Osteocyte (in vitro differentiated cells): ENCODE measurements at regions not wholly inside any gene's neighbourhood (a gene's known extent, or its start where the extent isn't known, plus 50 kb on each side); places are given as distances from the start of the nearest gene placed in this dataset.

Experiments used
- DNase-seq: peaks from one replicate; pipeline ENCODE4 v3.0.0; 2021; ENCODE audit warnings: mixed read lengths; ENCODE audit not compliant: unreplicated experiment; ENCODE audit errors: extremely low spot score
- H3K27ac Mint-ChIP-seq: one replicate; pipeline ENCODE4 v1.8.0; 2021; ENCODE audit warnings: mild to moderate bottlenecking, mixed read lengths; ENCODE audit not compliant: unreplicated experiment
- H3K27me3 Mint-ChIP-seq: one replicate; pipeline ENCODE4 v1.8.0; 2021; ENCODE audit warnings: mixed read lengths; ENCODE audit not compliant: unreplicated experiment
- H3K36me3 Mint-ChIP-seq: one replicate; pipeline ENCODE4 v1.8.0; 2021; ENCODE audit warnings: mixed read lengths; ENCODE audit not compliant: unreplicated experiment
- H3K4me1 Mint-ChIP-seq: one replicate; pipeline ENCODE4 v1.8.0; 2021; ENCODE audit warnings: mixed read lengths; ENCODE audit not compliant: unreplicated experiment
- H3K4me3 Mint-ChIP-seq: one replicate; pipeline ENCODE4 v1.8.0; 2021; ENCODE audit warnings: mild to moderate bottlenecking, moderate library complexity, mixed read lengths; ENCODE audit not compliant: unreplicated experiment
- H3K9me3 Mint-ChIP-seq: one replicate; pipeline ENCODE4 v1.8.0; 2021; ENCODE audit warnings: mixed read lengths; ENCODE audit not compliant: unreplicated experiment
- TF ChIP-seq, protein P1 (sequence below): fragments of 200-600 bp; sonication (generic); IDR thresholded peaks from 2 replicates; pipeline ENCODE4 v1.5.0; 2021; ENCODE audit warnings: antibody characterized with exemption, mild to moderate bottlenecking, moderate library complexity

DNA sequence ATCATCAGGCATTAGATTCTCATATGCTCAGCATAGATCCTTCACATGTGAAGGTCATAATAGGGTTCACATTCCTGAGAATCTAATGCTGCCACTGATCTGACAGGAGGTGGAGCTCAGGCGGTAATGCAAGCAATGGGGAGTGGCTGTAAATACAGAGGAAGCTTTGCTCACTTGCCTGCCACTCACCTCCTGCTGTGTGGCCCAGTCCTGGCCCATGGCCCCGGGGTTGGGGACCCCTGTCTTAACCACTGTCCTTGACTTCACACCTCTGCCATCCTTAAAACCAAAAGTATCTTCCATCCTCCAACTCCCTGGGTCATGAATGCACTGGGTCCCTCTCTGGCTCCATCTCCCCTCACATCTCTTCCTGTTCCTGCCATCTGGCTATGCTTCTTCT, 129.1 kb downstream of the HMX1 start:
- H3K9me3 Mint-ChIP-seq: no peaks in the 10 kb centered on the region
- TF ChIP-seq, protein P1, sequence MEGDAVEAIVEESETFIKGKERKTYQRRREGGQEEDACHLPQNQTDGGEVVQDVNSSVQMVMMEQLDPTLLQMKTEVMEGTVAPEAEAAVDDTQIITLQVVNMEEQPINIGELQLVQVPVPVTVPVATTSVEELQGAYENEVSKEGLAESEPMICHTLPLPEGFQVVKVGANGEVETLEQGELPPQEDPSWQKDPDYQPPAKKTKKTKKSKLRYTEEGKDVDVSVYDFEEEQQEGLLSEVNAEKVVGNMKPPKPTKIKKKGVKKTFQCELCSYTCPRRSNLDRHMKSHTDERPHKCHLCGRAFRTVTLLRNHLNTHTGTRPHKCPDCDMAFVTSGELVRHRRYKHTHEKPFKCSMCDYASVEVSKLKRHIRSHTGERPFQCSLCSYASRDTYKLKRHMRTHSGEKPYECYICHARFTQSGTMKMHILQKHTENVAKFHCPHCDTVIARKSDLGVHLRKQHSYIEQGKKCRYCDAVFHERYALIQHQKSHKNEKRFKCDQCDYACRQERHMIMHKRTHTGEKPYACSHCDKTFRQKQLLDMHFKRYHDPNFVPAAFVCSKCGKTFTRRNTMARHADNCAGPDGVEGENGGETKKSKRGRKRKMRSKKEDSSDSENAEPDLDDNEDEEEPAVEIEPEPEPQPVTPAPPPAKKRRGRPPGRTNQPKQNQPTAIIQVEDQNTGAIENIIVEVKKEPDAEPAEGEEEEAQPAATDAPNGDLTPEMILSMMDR: no peak
- no peak overlapping the region for H3K4me3 Mint-ChIP-seq
- no peaks in the 10 kb centered on the region for H3K4me1 Mint-ChIP-seq
- H3K27ac Mint-ChIP-seq: no peak overlapping the region
- H3K36me3 Mint-ChIP-seq: no peaks in the 10 kb centered on the region
- DNase-seq: no peak
- peaks cover 5% of the 10 kb centered on the region for H3K27me3 Mint-ChIP-seq

DNA sequence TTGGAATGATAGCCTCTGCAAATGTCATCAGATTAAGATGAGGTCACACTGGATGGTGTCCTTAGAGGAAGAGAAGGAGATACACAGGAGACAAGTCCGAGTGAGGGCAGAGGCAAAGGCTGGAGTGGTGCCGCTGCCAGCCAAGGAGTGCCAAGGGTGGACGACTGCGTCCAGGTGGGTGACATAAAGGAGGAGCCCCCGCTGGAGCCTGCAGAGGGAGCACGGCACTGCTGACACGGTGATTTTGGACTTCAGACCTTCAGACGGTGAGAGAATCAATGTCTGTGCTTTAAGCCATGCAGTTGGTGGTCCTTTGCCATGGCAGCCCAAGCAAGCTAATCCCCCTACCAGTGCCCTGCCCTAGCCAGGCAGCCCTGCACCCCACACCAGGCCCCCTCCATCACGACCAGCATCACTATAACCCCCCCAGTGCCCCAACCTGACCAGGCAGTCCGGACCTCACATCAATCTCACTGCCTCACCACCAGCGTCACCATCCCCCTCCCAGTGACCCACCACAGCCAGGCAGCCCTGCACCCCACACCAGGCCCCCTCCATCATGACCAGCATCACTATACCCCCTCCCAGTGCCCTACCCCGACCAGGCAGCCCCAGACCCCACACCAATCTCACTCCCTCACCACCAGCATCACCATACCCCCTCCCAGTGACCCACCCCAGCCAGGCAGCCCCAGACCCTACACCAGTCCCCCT, 130.0 kb downstream of the HMX1 start:
- no peak overlapping the region for H3K27ac Mint-ChIP-seq
- no peak for DNase-seq
- TF ChIP-seq, protein P1: no peak
- no peaks in the 10 kb centered on the region for H3K36me3 Mint-ChIP-seq
- H3K4me1 Mint-ChIP-seq: no peaks in the 10 kb centered on the region
- no peaks in the 10 kb centered on the region for H3K9me3 Mint-ChIP-seq
- no peak overlapping the region for H3K4me3 Mint-ChIP-seq
- peaks cover 5% of the 10 kb centered on the region for H3K27me3 Mint-ChIP-seq

DNA sequence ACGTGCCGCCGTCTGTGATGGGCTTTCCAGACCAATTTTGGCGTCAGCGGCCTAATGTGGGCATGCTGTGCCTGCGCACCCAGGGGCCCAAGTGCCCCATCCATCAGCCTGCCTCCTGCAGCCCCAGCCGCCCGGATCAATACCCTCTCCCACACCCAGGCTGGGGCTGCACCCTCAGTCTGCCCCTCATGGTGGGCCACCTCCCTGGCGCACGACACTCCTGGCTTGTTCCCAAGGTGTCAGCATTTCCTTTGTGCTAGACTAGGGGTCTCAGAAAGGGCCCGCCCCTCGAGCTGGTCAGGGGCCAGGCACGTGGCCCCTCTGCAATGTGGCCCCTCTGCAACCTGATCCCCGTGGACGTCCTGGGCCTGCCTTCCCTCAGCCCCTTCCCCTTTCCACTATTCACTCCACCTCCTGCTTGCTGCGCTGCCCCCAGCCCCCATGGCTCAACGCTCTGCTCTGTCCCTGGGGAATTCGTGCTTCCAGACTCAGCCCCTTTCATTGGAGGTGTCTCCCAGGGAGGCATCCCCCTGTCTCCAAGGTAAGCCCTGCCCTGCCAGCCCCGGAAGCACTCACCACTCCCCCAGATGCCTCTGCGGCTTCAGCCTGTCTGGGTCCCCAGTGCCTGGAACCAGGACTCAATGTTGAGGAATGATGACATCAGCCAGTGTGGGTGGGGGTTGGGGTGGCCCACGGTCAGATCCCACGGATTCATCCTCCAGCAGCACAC, 130.8 kb downstream of the HMX1 start:
- DNase-seq: peak; percentile 83
- peaks cover 5% of the 10 kb centered on the region for H3K27me3 Mint-ChIP-seq
- no peak overlapping the region for H3K4me3 Mint-ChIP-seq
- no peaks in the 10 kb centered on the region for H3K9me3 Mint-ChIP-seq
- H3K36me3 Mint-ChIP-seq: no peaks in the 10 kb centered on the region
- no peak overlapping the region for H3K27ac Mint-ChIP-seq
- TF ChIP-seq, protein P1: no peak
- no peaks in the 10 kb centered on the region for H3K4me1 Mint-ChIP-seq

DNA sequence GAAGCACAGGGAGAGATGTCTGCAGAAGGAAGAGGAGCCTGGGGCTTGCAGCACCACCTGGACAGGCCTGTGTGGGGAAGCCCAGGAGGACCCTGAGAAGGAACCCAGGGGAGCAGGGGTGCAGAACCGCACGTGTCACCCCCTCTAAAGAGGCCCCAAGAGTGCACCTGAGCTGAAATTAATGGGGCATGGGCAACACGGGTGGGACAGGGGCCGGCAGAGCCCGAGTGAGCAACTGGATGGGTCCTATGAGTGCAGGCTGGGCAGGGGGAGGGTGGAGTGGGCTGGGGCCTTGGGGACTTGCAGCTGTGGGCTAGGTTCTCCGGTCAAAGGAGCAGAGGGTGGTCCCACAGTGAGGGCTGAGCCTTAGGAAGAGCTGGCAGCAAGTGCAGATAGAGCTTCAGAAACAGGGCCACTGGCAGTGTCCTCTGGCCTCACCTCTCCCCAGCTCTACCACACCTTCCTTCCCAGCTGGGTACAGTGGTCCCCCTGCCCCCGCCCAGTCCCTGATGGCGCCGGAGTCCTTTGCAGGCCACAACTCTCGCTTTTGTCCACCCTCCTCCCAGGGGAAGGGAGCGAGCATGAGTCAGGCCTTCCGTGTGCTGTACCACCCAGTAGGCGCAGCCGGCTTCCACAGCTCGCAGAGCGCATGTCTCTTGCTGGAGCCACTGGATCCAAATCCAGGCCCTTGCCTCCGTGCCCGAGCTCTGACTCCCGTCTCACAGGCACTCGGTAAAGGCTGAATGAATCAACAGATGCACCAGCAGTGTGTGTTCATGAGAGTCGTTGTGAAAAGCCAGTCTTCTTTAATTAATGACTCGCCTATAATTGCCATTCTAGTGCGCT, 131.6 kb downstream of the HMX1 start:
- TF ChIP-seq, protein P1: no peak
- H3K9me3 Mint-ChIP-seq: no peaks in the 10 kb centered on the region
- peak; percentile 73 for DNase-seq
- no peaks in the 10 kb centered on the region for H3K4me1 Mint-ChIP-seq
- no peaks in the 10 kb centered on the region for H3K36me3 Mint-ChIP-seq
- no peak overlapping the region for H3K27ac Mint-ChIP-seq
- peaks cover 5% of the 10 kb centered on the region for H3K27me3 Mint-ChIP-seq
- no peak overlapping the region for H3K4me3 Mint-ChIP-seq

DNA sequence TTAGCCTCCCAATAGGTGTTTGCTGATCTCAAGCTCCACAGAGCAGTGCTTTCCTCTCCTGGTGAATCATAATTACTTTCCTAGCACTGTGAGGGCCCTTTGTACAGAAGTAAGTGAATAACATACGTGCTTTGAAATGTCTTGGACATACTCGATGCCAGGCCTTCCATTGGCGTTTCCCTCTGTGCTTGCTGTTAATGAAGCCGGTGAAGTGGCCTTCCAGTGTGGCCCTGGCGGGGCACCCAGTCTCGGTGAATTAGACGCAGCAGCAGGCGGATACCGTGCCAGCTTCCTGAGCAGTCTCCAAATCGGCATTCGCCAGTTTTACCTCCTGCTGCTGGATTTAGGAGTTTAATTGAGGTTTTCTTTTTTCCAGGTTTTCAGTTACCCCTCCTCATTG, 132.3 kb downstream of the HMX1 start:
- Mint-ChIP-seq H3K4me3 (no peak overlapping the region), H3K4me1 (no peaks in the 10 kb centered on the region), H3K9me3 (peaks cover 2% of the 10 kb centered on the region), H3K27me3 (peaks cover 3% of the 10 kb centered on the region), H3K27ac (no peak overlapping the region), H3K36me3 (no peaks in the 10 kb centered on the region)
- peak; percentile 77 for DNase-seq
- TF ChIP-seq, protein P1: no peak
